PFSK-1 (cell line): ENCODE measurements at regions not wholly inside any gene's neighbourhood (a gene's known extent, or its start where the extent isn't known, plus 50 kb on each side); places are given as distances from the start of the nearest gene placed in this dataset.

ENCODE experiments used
- FOXP2 ChIP-seq: optimal IDR thresholded peaks from 2 replicates; pipeline ENCODE3; 2011; ENCODE audit warnings: borderline replicate concordance, control low read depth, inconsistent platforms; ENCODE audit not compliant: insufficient read depth; ENCODE audit errors: extremely low read length, extremely low read depth
- POLR2AphosphoS5 ChIP-seq: IDR thresholded peaks from 2 replicates; pipeline ENCODE4 v1.6.1; 2012; ENCODE audit warnings: low read depth, mild to moderate bottlenecking, control low read depth, low read length, moderate library complexity
- SIN3A ChIP-seq: IDR thresholded peaks from 2 replicates; pipeline ENCODE4 v1.6.1; 2012; ENCODE audit warnings: mild to moderate bottlenecking, low read length, moderate library complexity, borderline replicate concordance; ENCODE audit not compliant: insufficient read depth
- TAF1 ChIP-seq: IDR thresholded peaks from 2 replicates; pipeline ENCODE4 v1.6.1; 2012; ENCODE audit warnings: low read length, control low read depth, borderline replicate concordance; ENCODE audit not compliant: insufficient read depth
- TF ChIP-seq, protein P1 (sequence below), 2 experiments: IDR thresholded peaks; 2 replicates each; pipeline versions ENCODE4 v1.6.1 to v1.8.0; 2011 to 2012; ENCODE audit warnings: low read depth in 2 of 2, low read length in 2 of 2, control low read depth in 1 of 2, inconsistent platforms in 1 of 2, mild to moderate bottlenecking in 1 of 2, moderate library complexity in 1 of 2; ENCODE audit not compliant: insufficient read depth in 1 of 2

- TF ChIP-seq SIN3A = no peak
- TF ChIP-seq POLR2AphosphoS5 = no peak
- TF ChIP-seq, protein P1, sequence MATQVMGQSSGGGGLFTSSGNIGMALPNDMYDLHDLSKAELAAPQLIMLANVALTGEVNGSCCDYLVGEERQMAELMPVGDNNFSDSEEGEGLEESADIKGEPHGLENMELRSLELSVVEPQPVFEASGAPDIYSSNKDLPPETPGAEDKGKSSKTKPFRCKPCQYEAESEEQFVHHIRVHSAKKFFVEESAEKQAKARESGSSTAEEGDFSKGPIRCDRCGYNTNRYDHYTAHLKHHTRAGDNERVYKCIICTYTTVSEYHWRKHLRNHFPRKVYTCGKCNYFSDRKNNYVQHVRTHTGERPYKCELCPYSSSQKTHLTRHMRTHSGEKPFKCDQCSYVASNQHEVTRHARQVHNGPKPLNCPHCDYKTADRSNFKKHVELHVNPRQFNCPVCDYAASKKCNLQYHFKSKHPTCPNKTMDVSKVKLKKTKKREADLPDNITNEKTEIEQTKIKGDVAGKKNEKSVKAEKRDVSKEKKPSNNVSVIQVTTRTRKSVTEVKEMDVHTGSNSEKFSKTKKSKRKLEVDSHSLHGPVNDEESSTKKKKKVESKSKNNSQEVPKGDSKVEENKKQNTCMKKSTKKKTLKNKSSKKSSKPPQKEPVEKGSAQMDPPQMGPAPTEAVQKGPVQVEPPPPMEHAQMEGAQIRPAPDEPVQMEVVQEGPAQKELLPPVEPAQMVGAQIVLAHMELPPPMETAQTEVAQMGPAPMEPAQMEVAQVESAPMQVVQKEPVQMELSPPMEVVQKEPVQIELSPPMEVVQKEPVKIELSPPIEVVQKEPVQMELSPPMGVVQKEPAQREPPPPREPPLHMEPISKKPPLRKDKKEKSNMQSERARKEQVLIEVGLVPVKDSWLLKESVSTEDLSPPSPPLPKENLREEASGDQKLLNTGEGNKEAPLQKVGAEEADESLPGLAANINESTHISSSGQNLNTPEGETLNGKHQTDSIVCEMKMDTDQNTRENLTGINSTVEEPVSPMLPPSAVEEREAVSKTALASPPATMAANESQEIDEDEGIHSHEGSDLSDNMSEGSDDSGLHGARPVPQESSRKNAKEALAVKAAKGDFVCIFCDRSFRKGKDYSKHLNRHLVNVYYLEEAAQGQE (IDR thresholded peaks at IDR 0.05; ENCODE audit: insufficient read depth in 1 of 2, low read depth in 2 of 2, low read length in 2 of 2) = no peak
- no peak for TF ChIP-seq TAF1
- TF ChIP-seq FOXP2 = no peak
These were observed 578.5 kb upstream of the PCDH20 start for GRCh38 chr13:61994174-61994573.

DNA sequence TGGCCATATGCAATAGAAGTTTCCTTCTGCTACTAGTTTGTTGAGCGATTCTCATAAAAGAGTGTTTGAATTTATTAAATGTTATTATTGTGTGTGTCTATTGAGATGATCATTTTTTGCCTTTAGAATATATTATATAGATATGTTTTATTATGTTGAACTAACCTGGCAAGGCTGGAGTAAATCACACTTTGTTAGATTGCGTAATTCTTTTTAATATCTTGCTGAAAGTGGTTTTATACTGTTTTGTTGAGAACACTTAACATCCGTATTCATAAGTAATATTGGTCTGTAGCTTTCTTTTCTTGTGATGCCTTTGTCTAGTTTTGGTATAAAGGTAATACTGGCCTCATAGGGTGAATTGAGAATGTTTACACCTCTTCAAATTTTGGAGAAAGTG, 574.3 kb upstream of the PCDH20 start:
- TF ChIP-seq TAF1 (no peak), SIN3A (no peak), FOXP2 (no peak), POLR2AphosphoS5 (no peak)
- TF ChIP-seq, protein P1 (IDR thresholded peaks at IDR 0.05; ENCODE audit: insufficient read depth in 1 of 2, low read depth in 2 of 2, low read length in 2 of 2) = no peak

GRCh38 chr13:61988810-61989209, 573.2 kb upstream of the PCDH20 start:
- TF ChIP-seq, protein P1 (IDR thresholded peaks at IDR 0.05; ENCODE audit: insufficient read depth in 1 of 2, low read depth in 2 of 2, low read length in 2 of 2) = no peak
- TF ChIP-seq FOXP2 (no peak), TAF1 (no peak), POLR2AphosphoS5 (no peak), SIN3A (no peak)

DNA sequence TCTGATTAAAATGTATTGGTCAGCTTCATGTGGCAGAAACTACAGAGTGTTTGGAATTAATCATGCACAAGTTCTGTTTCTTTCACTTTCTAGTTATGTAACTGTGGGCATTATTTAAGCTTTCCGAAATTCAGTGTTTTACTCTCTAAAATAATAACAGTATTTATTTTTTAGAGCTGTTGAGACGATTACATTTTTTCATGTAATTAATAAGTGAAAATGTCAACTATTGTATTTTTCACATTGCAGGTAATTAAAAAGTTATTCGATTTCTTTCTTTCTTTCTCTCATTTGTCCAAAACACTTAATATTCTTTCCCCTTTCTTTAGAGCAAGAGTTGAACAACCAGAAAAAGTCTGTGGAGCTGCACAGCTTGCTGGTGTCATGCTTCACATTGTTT, 559.4 kb upstream of the PCDH20 start:
- TF ChIP-seq POLR2AphosphoS5 = no peak
- TF ChIP-seq, protein P1 (IDR thresholded peaks at IDR 0.05; ENCODE audit: insufficient read depth in 1 of 2, low read depth in 2 of 2, low read length in 2 of 2) = no peak
- no peak for TF ChIP-seq FOXP2
- TF ChIP-seq TAF1 = no peak
- no peak for TF ChIP-seq SIN3A

DNA sequence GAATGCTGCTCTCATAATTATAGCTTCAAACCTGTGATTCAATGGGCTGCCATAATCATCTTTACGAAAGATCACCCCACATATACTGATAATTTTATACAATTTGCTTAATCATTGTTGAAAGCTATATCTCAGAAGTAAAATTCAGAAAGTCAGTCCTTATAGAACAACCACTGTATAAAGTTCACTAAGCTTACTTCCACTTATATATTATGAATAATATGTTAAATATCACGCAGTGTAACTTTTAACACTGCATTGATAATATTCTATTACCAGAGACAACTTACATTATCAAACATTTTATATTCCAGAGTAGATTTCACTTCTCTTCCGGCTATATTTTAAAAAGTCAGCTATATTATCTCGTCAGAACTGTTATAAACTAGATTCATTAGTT, 550.1 kb upstream of the PCDH20 start:
- TF ChIP-seq TAF1 = no peak
- TF ChIP-seq SIN3A = no peak
- TF ChIP-seq POLR2AphosphoS5 = no peak
- TF ChIP-seq, protein P1 (IDR thresholded peaks at IDR 0.05; ENCODE audit: insufficient read depth in 1 of 2, low read depth in 2 of 2, low read length in 2 of 2) = no peak
- no peak for TF ChIP-seq FOXP2
